Endothelial cell of umbilical vein (primary cell): ENCODE measurements at regions not wholly inside any gene's neighbourhood (a gene's known extent, or its start where the extent isn't known, plus 50 kb on each side); places are given as distances from the start of the nearest gene placed in this dataset.

ENCODE experiments used
- BruUV-seq: library from RNA; stranded (reverse); fragments of 400-500 nt; replicated peaks from 2 replicates; lab custom pipeline; 2021; lab: Mats Ljungman, UMichigan
- CTCF ChIA-PET: fragments of 300-600, 350-600 bp; sonication (Branson Sonifier 250); formaldehyde crosslinking; loops from one replicate; lab custom pipeline; 2021; ENCODE audit warnings: antibody characterized with exemption, inconsistent platforms; lab: Charles Lee
- POLR2A ChIA-PET: fragments of 300-600, 350-600 bp; sonication (Branson Sonifier 250); formaldehyde crosslinking; loops from one replicate; lab custom pipeline; 2021; ENCODE audit warnings: antibody characterized with exemption, inconsistent platforms; lab: Charles Lee
- DNase-seq: peaks from one replicate; pipeline ENCODE4 v3.0.0-alpha.2; 2011; ENCODE audit warnings: low read depth, low spot score
- FAIRE-seq: peaks from 2 replicates; lab custom pipeline; 2011; peaks lifted over from hg19 to GRCh38; lab: Jason Lieb, UNC
- H2AFZ ChIP-seq: 2 replicates; pipeline ENCODE4 v1.6.0; 2012; ENCODE audit warnings: low read depth, low read length, control low read depth, inconsistent platforms
- H3K27ac ChIP-seq: 2 replicates; pipeline ENCODE4 v1.5.1; 2011; ENCODE audit warnings: low read depth, mild to moderate bottlenecking, control low read depth, low read length, moderate library complexity; ENCODE audit not compliant: insufficient read depth
- H3K27me3 ChIP-seq, 2 experiments: 2 replicates each; pipeline versions ENCODE4 v1.6.0 to v1.6.1; 2011; ENCODE audit warnings: low read length in 2 of 2, mixed read lengths in 1 of 2; ENCODE audit not compliant: control insufficient read depth in 2 of 2, insufficient read depth in 2 of 2
- H3K36me3 ChIP-seq, 2 experiments: 2 replicates in 1 of 2; 3 replicates in 1 of 2; pipeline ENCODE4 v1.5.1; 2011; ENCODE audit warnings: low read length in 2 of 2, mild to moderate bottlenecking in 1 of 2, moderate library complexity in 1 of 2; ENCODE audit not compliant: control insufficient read depth in 2 of 2, insufficient read depth in 2 of 2; ENCODE audit errors: extremely low read depth in 1 of 2
- H3K4me1 ChIP-seq: 3 replicates; pipeline ENCODE4 v1.5.1; 2011; ENCODE audit warnings: mild to moderate bottlenecking, low read length; ENCODE audit not compliant: control insufficient read depth, insufficient read depth; ENCODE audit errors: extremely low read depth
- H3K4me2 ChIP-seq: 2 replicates; pipeline ENCODE4 v1.6.1; 2011; ENCODE audit warnings: low read length, control low read depth, mixed read lengths; ENCODE audit not compliant: insufficient read depth
- H3K4me3 ChIP-seq, 3 experiments: fragments of 200-600 bp in 1 of 3; sonication (generic), shearing (Covaris generic) in 1 of 3; replicated peaks in 1 of 3; 2 replicates each; pipeline ENCODE4 v1.5.1; 2011 to 2016; ENCODE audit warnings: control low read depth in 3 of 3, low read length in 3 of 3, mild to moderate bottlenecking in 2 of 3, inconsistent platforms in 1 of 3, low read depth in 1 of 3, moderate library complexity in 1 of 3; ENCODE audit not compliant: insufficient read depth in 1 of 3
- H3K79me2 ChIP-seq: 2 replicates; pipeline ENCODE4 v1.6.0; 2012; ENCODE audit warnings: low read length, inconsistent platforms; ENCODE audit not compliant: control insufficient read depth, insufficient read depth
- H3K9ac ChIP-seq: replicated peaks from 2 replicates; pipeline ENCODE3; 2011; ENCODE audit warnings: low read length, control low read depth; ENCODE audit not compliant: insufficient read depth; ENCODE audit errors: extremely low read depth
- H3K9me1 ChIP-seq: replicated peaks from 3 replicates; pipeline ENCODE4 v1.6.0; 2011; ENCODE audit warnings: mild to moderate bottlenecking, low read length; ENCODE audit not compliant: control insufficient read depth, insufficient read depth; ENCODE audit errors: extremely low read depth
- H3K9me3 ChIP-seq: replicated peaks from 2 replicates; pipeline ENCODE4 v1.5.1; 2012; ENCODE audit warnings: low read length, inconsistent platforms; ENCODE audit not compliant: control insufficient read depth, insufficient read depth
- H4K20me1 ChIP-seq: replicated peaks from 2 replicates; pipeline ENCODE3; 2011; ENCODE audit warnings: mild to moderate bottlenecking, low read length; ENCODE audit not compliant: control insufficient read depth, insufficient read depth; ENCODE audit errors: extremely low read depth
- CTCF ChIP-seq, 2 donors: IDR thresholded peaks; 1 replicate in 1 of 2; 2 replicates in 1 of 2; pipeline ENCODE4 v1.5.1; 2011; ENCODE audit warnings: low read length in 2 of 2, mild to moderate bottlenecking in 2 of 2, moderate library complexity in 2 of 2, control low read depth in 1 of 2, inconsistent platforms in 1 of 2, low read depth in 1 of 2; ENCODE audit not compliant: insufficient read depth in 1 of 2; ENCODE audit errors: extremely low read depth in 1 of 2
- EZH2 ChIP-seq: IDR thresholded peaks from 2 replicates; pipeline ENCODE4 v1.6.1; 2012; ENCODE audit warnings: borderline replicate concordance, low read depth, mild to moderate bottlenecking, moderate library complexity, low read length, inconsistent platforms; ENCODE audit not compliant: severe bottlenecking
- FOS ChIP-seq: IDR thresholded peaks from 2 replicates; pipeline ENCODE4 v1.6.1; 2011; ENCODE audit warnings: mild to moderate bottlenecking, low read length, moderate library complexity, borderline replicate concordance; ENCODE audit not compliant: insufficient read depth
- GATA2 ChIP-seq: IDR thresholded peaks from 2 replicates; pipeline ENCODE4 v1.7.0; 2011; ENCODE audit warnings: low read depth, mild to moderate bottlenecking, moderate library complexity, mixed read lengths, low read length; ENCODE audit not compliant: insufficient read length, insufficient read depth
- JUN ChIP-seq: IDR thresholded peaks from 2 replicates; pipeline ENCODE4 v1.6.1; 2011; ENCODE audit warnings: borderline replicate concordance, low read depth; ENCODE audit not compliant: insufficient read length, insufficient read depth
- MYC ChIP-seq: IDR thresholded peaks from one replicate; pipeline ENCODE4 v1.6.1; 2011; ENCODE audit warnings: mild to moderate bottlenecking, low read depth, low read length
- POLR2A ChIP-seq: IDR thresholded peaks from 2 replicates; pipeline ENCODE4 v1.6.1; 2012; ENCODE audit warnings: low read depth, mild to moderate bottlenecking, control low read depth, low read length
- POLR2AphosphoS5 ChIP-seq: IDR thresholded peaks from 2 replicates; pipeline ENCODE4 v1.6.1; 2012; ENCODE audit warnings: low read depth, mild to moderate bottlenecking, control low read depth, low read length, moderate library complexity; ENCODE audit not compliant: insufficient read depth
- dilution Hi-C: fragments of 300-500 bp; cut with MboI; formaldehyde crosslinking; loops from one replicate; pipeline ENCODE4 v1.15.0; 2019; ENCODE audit warnings: low sequenced_read_pairs; ENCODE audit not compliant: extremely low pct_ligation_motif_present
- intact Hi-C: fragments of 100-400 bp; cut with micrococcal nuclease; formaldehyde crosslinking; loops from one replicate; pipeline ENCODE4 v1.10.0; 2022
- TF ChIP-seq, protein P1 (sequence below): IDR thresholded peaks from 2 replicates; pipeline ENCODE4 v1.6.1; 2011; ENCODE audit not compliant: insufficient read depth, insufficient read length

- no peak for DNase-seq
- dilution Hi-C loops (no loop called here), intact Hi-C loops (no loop called here)
These were observed 366.2 kb upstream of the ID2 start for GRCh38 chr2:8315531-8316165.

DNA sequence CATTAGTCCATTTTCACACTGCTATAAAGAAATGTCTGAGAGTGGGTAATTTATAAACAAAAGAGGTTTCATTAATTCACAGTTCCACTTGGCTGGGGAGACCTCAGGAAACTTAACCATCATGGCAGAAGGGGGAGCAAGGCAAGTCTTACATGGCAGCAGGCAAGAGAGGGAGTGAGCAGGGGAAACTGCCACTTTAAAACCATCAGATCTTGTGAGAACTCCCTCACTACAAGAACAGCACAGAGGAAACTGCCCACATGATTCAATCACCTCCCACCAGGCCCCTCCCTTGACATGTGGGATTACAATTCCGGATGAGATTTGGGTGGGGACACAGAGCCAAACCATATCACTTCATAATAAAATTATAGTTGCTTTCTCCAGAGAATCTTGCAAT is 365.5 kb upstream of the ID2 start:
- Histone ChIP-seq H3K79me2 (no peaks in the 10 kb centered on the region), H3K9me1 (no peaks in the 10 kb centered on the region), H3K9me3 (peaks cover 2% of the 10 kb centered on the region), H4K20me1 (no peaks in the 10 kb centered on the region), H3K27ac (no peak overlapping the region), H3K4me2 (no peak overlapping the region), H3K4me1 (no peaks in the 10 kb centered on the region), H3K27me3 (no peaks in the 10 kb centered on the region), H2AFZ (no peak overlapping the region), H3K9ac (no peak overlapping the region), H3K36me3 (no peaks in the 10 kb centered on the region), H3K4me3 (no peak overlapping the region)
- FAIRE-seq: no peak
- no TSS peak for BruUV-seq
- TF ChIP-seq JUN (no peak), EZH2 (no peak), POLR2A (no peak), FOS (no peak), GATA2 (no peak), POLR2AphosphoS5 (no peak), MYC (no peak), CTCF (IDR thresholded peaks at IDR 0.05; ENCODE audit: extremely low read depth in 1 of 2, insufficient read depth in 1 of 2, low read depth in 1 of 2, low read length in 2 of 2) (no peak)
- TF ChIP-seq, protein P1, sequence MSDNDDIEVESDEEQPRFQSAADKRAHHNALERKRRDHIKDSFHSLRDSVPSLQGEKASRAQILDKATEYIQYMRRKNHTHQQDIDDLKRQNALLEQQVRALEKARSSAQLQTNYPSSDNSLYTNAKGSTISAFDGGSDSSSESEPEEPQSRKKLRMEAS: no peak
- ChIA-PET CTCF (no interaction called here), POLR2A (no interaction called here)
- intact Hi-C loops (no loop called here), dilution Hi-C loops (no loop called here)
- no peak for DNase-seq

More at GRCh38 chr2:8315531-8316165, 366.2 kb upstream of the ID2 start:
- CTCF ChIA-PET: no interaction called here
- no TSS peak for BruUV-seq
- Histone ChIP-seq H3K9ac (no peak overlapping the region), H3K4me1 (no peaks in the 10 kb centered on the region), H3K27me3 (no peaks in the 10 kb centered on the region), H2AFZ (no peak overlapping the region), H3K79me2 (no peaks in the 10 kb centered on the region), H4K20me1 (no peaks in the 10 kb centered on the region), H3K9me3 (peaks cover 1% of the 10 kb centered on the region), H3K4me3 (no peak overlapping the region), H3K9me1 (no peaks in the 10 kb centered on the region), H3K4me2 (no peak overlapping the region), H3K36me3 (no peaks in the 10 kb centered on the region), H3K27ac (no peak overlapping the region)
- FAIRE-seq: no peak
- TF ChIP-seq EZH2 (no peak), FOS (no peak), JUN (no peak), GATA2 (no peak), MYC (no peak), POLR2AphosphoS5 (no peak), POLR2A (no peak)
- TF ChIP-seq, protein P1: no peak
- POLR2A ChIA-PET: no interaction called here
